ENCODE measurements at regions not wholly inside any gene's neighbourhood (a gene's known extent, or its start where the extent isn't known, plus 50 kb on each side); places are given as distances from the start of the nearest gene placed in this dataset.

GRCh38 chr6:25179051-25179778 lies 100.0 kb upstream of the CARMIL1 start:
- peaks cover 9% of the 10 kb centered on the region for H3K4me1 ChIP-seq (ENCODE audit: control insufficient read depth, extremely low read depth, insufficient read depth, low read length)
- no peak overlapping the region for H3K4me3 ChIP-seq (replicated peaks in 1 of 4; ENCODE audit: control extremely low read depth in 1 of 4, insufficient read depth in 1 of 4, low read depth in 3 of 4, low read length in 4 of 4)
- H3K9ac ChIP-seq (ENCODE audit: insufficient read depth, low read length) = no peak overlapping the region
- H3K9me3 ChIP-seq (ENCODE audit: control insufficient read depth, insufficient read depth, low read depth, low read length) = no peaks in the 10 kb centered on the region
- no peak overlapping the region for H2AFZ ChIP-seq (ENCODE audit: low read length)
- no peaks in the 10 kb centered on the region for H3K79me2 ChIP-seq (ENCODE audit: control insufficient read depth, insufficient read depth, low read length)
- TF ChIP-seq EZH2 (IDR thresholded peaks at IDR 0.05; ENCODE audit: low read length, missing control alignments) = no peak
- no peak for TF ChIP-seq CTCF (conservative IDR thresholded peaks at IDR 0.05 in 1 of 2, IDR thresholded peaks at IDR 0.05 in 1 of 2; ENCODE audit: low read depth in 1 of 2, low read length in 2 of 2)
- H4K20me1 ChIP-seq (ENCODE audit: control insufficient read depth, extremely low read depth, insufficient read depth, low read length) = no peaks in the 10 kb centered on the region
- peak; percentile 74 to 86 for DNase-seq (ENCODE audit: low read depth in 2 of 2)
- H3K36me3 ChIP-seq (ENCODE audit: control insufficient read depth, insufficient read depth, low read length) = no peaks in the 10 kb centered on the region
- no peaks in the 10 kb centered on the region for H3K27me3 ChIP-seq (ENCODE audit: control insufficient read depth, insufficient read depth, low read length)
- H3K27ac ChIP-seq (ENCODE audit: insufficient read depth, low read length) = peak overlapping the region; percentile 49
- H3K4me2 ChIP-seq (ENCODE audit: extremely low read depth, insufficient read depth, low read length) = peak overlapping the region; percentile 0

DNA sequence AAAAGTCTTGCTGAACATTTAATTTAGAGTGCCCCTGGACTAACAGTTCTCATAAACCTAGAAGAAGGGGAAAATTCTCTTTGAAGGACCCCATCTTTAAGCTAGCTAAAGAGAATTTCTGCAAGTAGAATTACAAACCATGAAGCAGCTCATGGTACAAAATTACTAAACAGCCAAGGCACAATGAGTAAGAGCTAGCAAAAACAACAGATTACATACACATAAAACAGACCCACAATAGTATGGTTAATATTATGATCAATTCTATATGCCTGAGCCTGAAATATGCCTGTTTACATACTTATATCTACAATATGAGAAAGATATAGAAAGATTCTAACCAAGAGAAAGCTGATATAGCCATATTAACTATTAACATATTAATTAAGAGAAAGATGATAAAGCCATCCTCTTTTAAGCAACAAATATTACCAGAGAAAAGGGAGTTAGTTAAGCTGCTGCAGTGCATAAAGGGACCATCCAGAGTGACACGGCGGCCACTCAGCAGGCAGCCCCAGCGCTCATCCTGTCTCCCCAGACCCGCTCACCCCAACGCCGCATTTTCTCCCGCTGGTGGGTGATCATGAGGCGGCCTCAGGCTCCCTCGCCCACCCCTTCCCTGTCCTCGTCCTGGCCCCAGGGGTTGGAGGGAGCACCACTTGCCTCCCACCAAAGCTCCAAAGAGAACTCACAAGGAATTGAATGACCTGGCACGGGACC lies 98.4 kb upstream of the CARMIL1 start:
- no peaks in the 10 kb centered on the region for H4K20me1 ChIP-seq (ENCODE audit: control insufficient read depth, extremely low read depth, insufficient read depth, low read length)
- no peaks in the 10 kb centered on the region for H3K27me3 ChIP-seq (ENCODE audit: control insufficient read depth, insufficient read depth, low read length)
- H3K4me3 ChIP-seq (replicated peaks in 1 of 4; ENCODE audit: control extremely low read depth in 1 of 4, insufficient read depth in 1 of 4, low read depth in 3 of 4, low read length in 4 of 4) = no peak overlapping the region
- H3K9me3 ChIP-seq (ENCODE audit: control insufficient read depth, insufficient read depth, low read depth, low read length) = no peaks in the 10 kb centered on the region
- H2AFZ ChIP-seq (ENCODE audit: low read length) = no peak overlapping the region
- no peak for DNase-seq (ENCODE audit: low read depth in 2 of 2)
- H3K79me2 ChIP-seq (ENCODE audit: control insufficient read depth, insufficient read depth, low read length) = no peaks in the 10 kb centered on the region
- H3K4me1 ChIP-seq (ENCODE audit: control insufficient read depth, extremely low read depth, insufficient read depth, low read length) = peaks cover 7% of the 10 kb centered on the region
- H3K27ac ChIP-seq (ENCODE audit: insufficient read depth, low read length) = no peak overlapping the region
- no peak overlapping the region for H3K9ac ChIP-seq (ENCODE audit: insufficient read depth, low read length)
- no peaks in the 10 kb centered on the region for H3K36me3 ChIP-seq (ENCODE audit: control insufficient read depth, insufficient read depth, low read length)
- TF ChIP-seq CTCF (conservative IDR thresholded peaks at IDR 0.05 in 1 of 2, IDR thresholded peaks at IDR 0.05 in 1 of 2; ENCODE audit: low read depth in 1 of 2, low read length in 2 of 2) = no peak
- no peak for TF ChIP-seq EZH2 (IDR thresholded peaks at IDR 0.05; ENCODE audit: low read length, missing control alignments)
- H3K4me2 ChIP-seq (ENCODE audit: extremely low read depth, insufficient read depth, low read length) = no peak overlapping the region

- H3K9ac ChIP-seq (ENCODE audit: insufficient read depth, low read length) = no peak overlapping the region
- no peak overlapping the region for H2AFZ ChIP-seq (ENCODE audit: low read length)
- H3K4me2 ChIP-seq (ENCODE audit: extremely low read depth, insufficient read depth, low read length) = no peak overlapping the region
- H3K27ac ChIP-seq (ENCODE audit: insufficient read depth, low read length) = no peak overlapping the region
- no peaks in the 10 kb centered on the region for H3K9me3 ChIP-seq (ENCODE audit: control insufficient read depth, insufficient read depth, low read depth, low read length)
- no peaks in the 10 kb centered on the region for H4K20me1 ChIP-seq (ENCODE audit: control insufficient read depth, extremely low read depth, insufficient read depth, low read length)
- DNase-seq (ENCODE audit: low read depth in 2 of 2) = no peak
- no peak overlapping the region for H3K4me3 ChIP-seq (replicated peaks in 1 of 4; ENCODE audit: control extremely low read depth in 1 of 4, insufficient read depth in 1 of 4, low read depth in 3 of 4, low read length in 4 of 4)
- H3K79me2 ChIP-seq (ENCODE audit: control insufficient read depth, insufficient read depth, low read length) = no peaks in the 10 kb centered on the region
- H3K27me3 ChIP-seq (ENCODE audit: control insufficient read depth, insufficient read depth, low read length) = no peaks in the 10 kb centered on the region
- peaks cover 7% of the 10 kb centered on the region for H3K4me1 ChIP-seq (ENCODE audit: control insufficient read depth, extremely low read depth, insufficient read depth, low read length)
- H3K36me3 ChIP-seq (ENCODE audit: control insufficient read depth, insufficient read depth, low read length) = no peaks in the 10 kb centered on the region
- TF ChIP-seq EZH2 (IDR thresholded peaks at IDR 0.05; ENCODE audit: low read length, missing control alignments) (no peak), CTCF (conservative IDR thresholded peaks at IDR 0.05 in 1 of 2, IDR thresholded peaks at IDR 0.05 in 1 of 2; ENCODE audit: low read depth in 1 of 2, low read length in 2 of 2) (no peak)
These were observed 97.8 kb upstream of the CARMIL1 start for GRCh38 chr6:25181350-25181724.

Data from fibroblast of lung (primary cell).